Esophagus mucosa (tissue), 1 donor: ENCODE measurements at regions not wholly inside any gene's neighbourhood (a gene's known extent, or its start where the extent isn't known, plus 50 kb on each side); places are given as distances from the start of the nearest gene placed in this dataset.
A peak's percentile ranks its signal among the peaks of the same experiment; 100 is the strongest.

Source experiments
- ATAC-seq: fragments of 200-7000 bp; cut with Tn5 transposase; one replicate; pipeline ENCODE4 v1.9.1; 2020
- donor health status: DM: yes; HTN: yes; CAD: no.

- ATAC-seq: no peak
These were observed 76.0 kb downstream of the ATPSCKMT start for GRCh38 chr5:10173716-10174115.

- no peak for ATAC-seq
These were observed 77.4 kb downstream of the ATPSCKMT start for GRCh38 chr5:10172247-10172646.

- no peak for ATAC-seq
These were observed 80.3 kb downstream of the ATPSCKMT start for GRCh38 chr5:10169359-10169758.

GRCh38 chr5:10168254-10168653 lies 81.4 kb downstream of the ATPSCKMT start:
- ATAC-seq: no peak

- no peak for ATAC-seq
These were observed 81.9 kb downstream of the ATPSCKMT start for GRCh38 chr5:10167806-10168205.

GRCh38 chr5:10166392-10166791 lies 83.3 kb downstream of the ATPSCKMT start:
- ATAC-seq: no peak

GRCh38 chr5:10162468-10162867 lies 87.2 kb downstream of the ATPSCKMT start:
- no peak for ATAC-seq

GRCh38 chr5:10161778-10162177 lies 87.9 kb downstream of the ATPSCKMT start:
- no peak for ATAC-seq

GRCh38 chr5:10160241-10160640 lies 89.4 kb downstream of the ATPSCKMT start:
- ATAC-seq: no peak

- no peak for ATAC-seq
These were observed 90.8 kb downstream of the ATPSCKMT start for GRCh38 chr5:10158886-10159285.

GRCh38 chr5:10157085-10157669 lies 92.5 kb downstream of the ATPSCKMT start:
- ATAC-seq: peak; percentile 83

- ATAC-seq: no peak
These were observed 93.6 kb downstream of the ATPSCKMT start for GRCh38 chr5:10155897-10156667.

GRCh38 chr5:10153808-10154537 lies 95.7 kb downstream of the ATPSCKMT start:
- ATAC-seq: no peak

GRCh38 chr5:10153394-10153793 lies 96.3 kb downstream of the ATPSCKMT start:
- no peak for ATAC-seq

GRCh38 chr5:10151656-10152055 lies 98.0 kb downstream of the ATPSCKMT start:
- no peak for ATAC-seq

- ATAC-seq: no peak
These were observed 99.8 kb downstream of the ATPSCKMT start for GRCh38 chr5:10149911-10150310.

GRCh38 chr5:10145923-10146401 lies 103.7 kb downstream of the ATPSCKMT start:
- peak; percentile 71 for ATAC-seq

GRCh38 chr5:10144040-10144439 lies 105.6 kb downstream of the ATPSCKMT start:
- no peak for ATAC-seq

GRCh38 chr5:10140195-10140973 lies 109.3 kb downstream of the ATPSCKMT start:
- peak; percentile 11 for ATAC-seq

- no peak for ATAC-seq
These were observed 111.2 kb downstream of the ATPSCKMT start for GRCh38 chr5:10138395-10139057.

GRCh38 chr5:10133830-10134229 lies 115.9 kb downstream of the ATPSCKMT start:
- no peak for ATAC-seq

- no peak for ATAC-seq
These were observed 118.8 kb downstream of the ATPSCKMT start for GRCh38 chr5:10130881-10131280.
